Endodermal cell (in vitro differentiated cells): ENCODE measurements at regions not wholly inside any gene's neighbourhood (a gene's known extent, or its start where the extent isn't known, plus 50 kb on each side); places are given as distances from the start of the nearest gene placed in this dataset.
A peak's percentile ranks its signal among the peaks of the same experiment; 100 is the strongest.

Experiments
- DNase-seq: peaks from one replicate; pipeline ENCODE4 v3.0.0-alpha.2; 2017
- H3K27ac ChIP-seq: 2 replicates; pipeline ENCODE4 v1.5.1; 2013; ENCODE audit warnings: mild to moderate bottlenecking, low read depth, low read length, moderate library complexity
- H3K27me3 ChIP-seq: 2 replicates; pipeline ENCODE4 v1.6.1; 2013; ENCODE audit warnings: mild to moderate bottlenecking, low read length, moderate library complexity; ENCODE audit not compliant: insufficient read depth, control insufficient read depth, poor library complexity, severe bottlenecking
- H3K36me3 ChIP-seq: 2 replicates; pipeline ENCODE4 v1.7.0; 2013; ENCODE audit warnings: mild to moderate bottlenecking, low read length, moderate library complexity; ENCODE audit not compliant: control insufficient read depth, insufficient read depth
- H3K4me1 ChIP-seq: one replicate; pipeline ENCODE4 v1.7.0; 2013; ENCODE audit warnings: low read length; ENCODE audit not compliant: control insufficient read depth, insufficient read depth
- H3K4me3 ChIP-seq: 2 replicates; pipeline ENCODE4 v1.5.1; 2013; ENCODE audit warnings: mild to moderate bottlenecking, low read length, moderate library complexity
- H3K9ac ChIP-seq: 2 replicates; pipeline ENCODE4 v1.6.1; 2013; ENCODE audit warnings: mild to moderate bottlenecking, low read length, moderate library complexity; ENCODE audit not compliant: poor library complexity, severe bottlenecking; ENCODE audit errors: extremely low read depth
- H3K9me3 ChIP-seq: 2 replicates; pipeline ENCODE4 v1.6.1; 2013; ENCODE audit warnings: mild to moderate bottlenecking, low read length, moderate library complexity; ENCODE audit not compliant: control insufficient read depth
- H3K27ac Mint-ChIP-seq: 2 replicates; pipeline ENCODE4 v1.8.0; 2020; ENCODE audit warnings: mixed read lengths
- H3K27me3 Mint-ChIP-seq: 2 replicates; pipeline ENCODE4 v1.8.0; 2021; ENCODE audit warnings: mild to moderate bottlenecking, mixed read lengths; ENCODE audit not compliant: insufficient read depth
- H3K36me3 Mint-ChIP-seq: 2 replicates; pipeline ENCODE4 v1.8.0; 2020; ENCODE audit warnings: low read depth, mixed read lengths
- H3K4me1 Mint-ChIP-seq: 2 replicates; pipeline ENCODE4 v1.8.0; 2020; ENCODE audit warnings: mixed read lengths
- H3K4me3 Mint-ChIP-seq: 2 replicates; pipeline ENCODE4 v1.8.0; 2020; ENCODE audit warnings: mild to moderate bottlenecking, moderate library complexity, mixed read lengths
- H3K9me3 Mint-ChIP-seq: 2 replicates; pipeline ENCODE4 v1.8.0; 2020; ENCODE audit warnings: mild to moderate bottlenecking, mixed read lengths
- WGBS, 2 experiments: methylation state at CpG; one replicate each; pipeline versions ENCODE4 v1.1.5 to v1.1.7; 2013; ENCODE audit warnings: missing lambda C conversion rate in 2 of 2, mixed read lengths in 1 of 2; ENCODE audit not compliant: insufficient coverage in 1 of 2, insufficient read length in 1 of 2; 5-methylcytosine and 5-hydroxymethylcytosine counted together
- TF ChIP-seq, protein P1 (sequence below): fragments of 200-600 bp; sonication (generic); conservative IDR thresholded peaks from 2 replicates; pipeline ENCODE4 v1.5.0; 2021; ENCODE audit warnings: antibody characterized with exemption, mild to moderate bottlenecking

- Histone ChIP-seq H3K4me1 (peaks cover 16% of the 10 kb centered on the region), H3K27me3 (no peaks in the 10 kb centered on the region), H3K9me3 (peaks cover 20% of the 10 kb centered on the region), H3K36me3 (no peaks in the 10 kb centered on the region), H3K9ac (no peak overlapping the region), H3K4me3 (peak overlapping the region; percentile 17), H3K27ac (no peak overlapping the region)
- TF ChIP-seq, protein P1, sequence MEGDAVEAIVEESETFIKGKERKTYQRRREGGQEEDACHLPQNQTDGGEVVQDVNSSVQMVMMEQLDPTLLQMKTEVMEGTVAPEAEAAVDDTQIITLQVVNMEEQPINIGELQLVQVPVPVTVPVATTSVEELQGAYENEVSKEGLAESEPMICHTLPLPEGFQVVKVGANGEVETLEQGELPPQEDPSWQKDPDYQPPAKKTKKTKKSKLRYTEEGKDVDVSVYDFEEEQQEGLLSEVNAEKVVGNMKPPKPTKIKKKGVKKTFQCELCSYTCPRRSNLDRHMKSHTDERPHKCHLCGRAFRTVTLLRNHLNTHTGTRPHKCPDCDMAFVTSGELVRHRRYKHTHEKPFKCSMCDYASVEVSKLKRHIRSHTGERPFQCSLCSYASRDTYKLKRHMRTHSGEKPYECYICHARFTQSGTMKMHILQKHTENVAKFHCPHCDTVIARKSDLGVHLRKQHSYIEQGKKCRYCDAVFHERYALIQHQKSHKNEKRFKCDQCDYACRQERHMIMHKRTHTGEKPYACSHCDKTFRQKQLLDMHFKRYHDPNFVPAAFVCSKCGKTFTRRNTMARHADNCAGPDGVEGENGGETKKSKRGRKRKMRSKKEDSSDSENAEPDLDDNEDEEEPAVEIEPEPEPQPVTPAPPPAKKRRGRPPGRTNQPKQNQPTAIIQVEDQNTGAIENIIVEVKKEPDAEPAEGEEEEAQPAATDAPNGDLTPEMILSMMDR = no peak
- Mint-ChIP-seq H3K4me1 (peaks cover 41% of the 10 kb centered on the region), H3K9me3 (peaks cover 13% of the 10 kb centered on the region), H3K4me3 (peak overlapping the region; percentile 17), H3K27me3 (no peaks in the 10 kb centered on the region), H3K36me3 (no peaks in the 10 kb centered on the region), H3K27ac (peak overlapping the region; percentile 1)
- peak; percentile 65 for DNase-seq
- WGBS, 2 experiments = 43 to 45% methylated on average over 4 of the region's 4 CpGs
These were observed 59.5 kb upstream of the DYNAP start for GRCh38 chr18:54531402-54532065.

GRCh38 chr18:54532222-54532621 lies 58.8 kb upstream of the DYNAP start:
- H3K9ac ChIP-seq = no peak overlapping the region
- H3K4me3 Mint-ChIP-seq = no peak overlapping the region
- TF ChIP-seq, protein P1 = no peak

GRCh38 chr18:54532962-54533361 lies 58.1 kb upstream of the DYNAP start:
- Histone ChIP-seq H3K4me3 (peak overlapping the region; percentile 11), H3K9me3 (peaks cover 25% of the 10 kb centered on the region), H3K27ac (no peak overlapping the region), H3K36me3 (no peaks in the 10 kb centered on the region), H3K4me1 (peaks cover 16% of the 10 kb centered on the region), H3K9ac (no peak overlapping the region), H3K27me3 (no peaks in the 10 kb centered on the region)
- WGBS, 2 experiments = 91% methylated on average over 1 of the region's 1 CpG
- Mint-ChIP-seq H3K27me3 (no peaks in the 10 kb centered on the region), H3K4me1 (peaks cover 41% of the 10 kb centered on the region), H3K27ac (no peak overlapping the region), H3K36me3 (no peaks in the 10 kb centered on the region), H3K4me3 (no peak overlapping the region), H3K9me3 (peaks cover 13% of the 10 kb centered on the region)
- no peak for DNase-seq
- TF ChIP-seq, protein P1 = no peak

More at GRCh38 chr18:54532222-54532621, 58.8 kb upstream of the DYNAP start:
- H3K36me3 Mint-ChIP-seq = no peaks in the 10 kb centered on the region
- Histone ChIP-seq H3K4me3 (no peak overlapping the region), H3K9me3 (peaks cover 20% of the 10 kb centered on the region), H3K4me1 (peaks cover 16% of the 10 kb centered on the region), H3K27ac (no peak overlapping the region), H3K27me3 (no peaks in the 10 kb centered on the region), H3K36me3 (no peaks in the 10 kb centered on the region)
- DNase-seq = peak; percentile 58
- H3K27ac Mint-ChIP-seq = peak overlapping the region; percentile 59
- peaks cover 13% of the 10 kb centered on the region for H3K9me3 Mint-ChIP-seq
- no peaks in the 10 kb centered on the region for H3K27me3 Mint-ChIP-seq
- H3K4me1 Mint-ChIP-seq = peaks cover 41% of the 10 kb centered on the region
